IMR-90 (cell line): ENCODE measurements at regions not wholly inside any gene's neighbourhood (a gene's known extent, or its start where the extent isn't known, plus 50 kb on each side); places are given as distances from the start of the nearest gene placed in this dataset.

ENCODE experiments used
- ATAC-seq: fragments of 200-7000 bp; cut with Tn5 transposase; 2 replicates; pipeline ENCODE4 v1.9.1; 2020; ENCODE audit warnings: low read depth, mild to moderate bottlenecking, moderate library complexity
- BruUV-seq: library from RNA; stranded (reverse); fragments of 400-500 nt; replicated peaks from 2 replicates; lab custom pipeline; 2021; lab: Mats Ljungman, UMichigan
- CTCF ChIA-PET: fragments of 300-600 bp; formaldehyde crosslinking; extraction: SDS; loops from one replicate; lab custom pipeline; 2021; ENCODE audit warnings: antibody characterized with exemption; lab: Yijun Ruan, JAX
- POLR2A ChIA-PET: fragments of 300-600 bp; sonication (Branson Sonifier 250); formaldehyde crosslinking; loops from one replicate; lab custom pipeline; 2022; ENCODE audit warnings: antibody characterized with exemption; ENCODE audit not compliant: unreplicated experiment; lab: Charles Lee
- DNase-seq: peaks from one replicate; pipeline ENCODE4 v3.0.0; 2013
- H2AFZ ChIP-seq: replicated peaks from 2 replicates; pipeline ENCODE3; 2013; ENCODE audit warnings: low read length, mild to moderate bottlenecking; ENCODE audit not compliant: poor library complexity
- H2AK5ac ChIP-seq: 2 replicates; pipeline ENCODE4 v1.6.1; 2013; ENCODE audit warnings: low read depth, low read length, inconsistent platforms
- H2AK9ac ChIP-seq: replicated peaks from 2 replicates; pipeline ENCODE3; 2013; ENCODE audit warnings: mild to moderate bottlenecking, low read depth, low read length, moderate library complexity; ENCODE audit not compliant: poor library complexity
- H2BK120ac ChIP-seq: 2 replicates; pipeline ENCODE4 v1.6.1; 2013; ENCODE audit warnings: low read depth, low read length, inconsistent platforms
- H2BK15ac ChIP-seq: 3 replicates; pipeline ENCODE4 v1.6.1; 2013; ENCODE audit warnings: low read depth, low read length, inconsistent platforms
- H2BK20ac ChIP-seq: 2 replicates; pipeline ENCODE4 v1.6.1; 2013; ENCODE audit warnings: low read depth, mild to moderate bottlenecking, inconsistent platforms, low read length, moderate library complexity
- H2BK5ac ChIP-seq: 2 replicates; pipeline ENCODE4 v1.6.1; 2013; ENCODE audit warnings: mild to moderate bottlenecking, low read depth, low read length, inconsistent platforms; ENCODE audit not compliant: poor library complexity, severe bottlenecking
- H3K14ac ChIP-seq: replicated peaks from 2 replicates; pipeline ENCODE4 v1.6.1; 2013; ENCODE audit warnings: low read depth, low read length, inconsistent platforms
- H3K18ac ChIP-seq: 2 replicates; pipeline ENCODE4 v1.6.1; 2013; ENCODE audit warnings: low read depth, low read length, control low read depth
- H3K23ac ChIP-seq: 2 replicates; pipeline ENCODE4 v1.6.1; 2013; ENCODE audit warnings: low read depth, low read length, inconsistent platforms
- H3K27ac ChIP-seq: 2 replicates; pipeline ENCODE4 v1.5.1; 2013; ENCODE audit warnings: mild to moderate bottlenecking, control low read depth, low read length; ENCODE audit not compliant: insufficient read depth
- H3K27me3 ChIP-seq: 2 replicates; pipeline ENCODE4 v1.6.1; 2013; ENCODE audit warnings: low read length; ENCODE audit not compliant: control insufficient read depth, insufficient read depth
- H3K36me3 ChIP-seq: 2 replicates; pipeline ENCODE4 v1.6.1; 2013; ENCODE audit warnings: low read length, mixed read lengths; ENCODE audit not compliant: control insufficient read depth, insufficient read depth
- H3K4ac ChIP-seq: 2 replicates; pipeline ENCODE4 v1.6.1; 2013; ENCODE audit warnings: low read depth, low read length, inconsistent platforms
- H3K4me1 ChIP-seq: 2 replicates; pipeline ENCODE4 v1.6.1; 2013; ENCODE audit warnings: low read length, mixed read lengths; ENCODE audit not compliant: control insufficient read depth, insufficient read depth
- H3K4me2 ChIP-seq: 2 replicates; pipeline ENCODE4 v1.6.1; 2013; ENCODE audit warnings: low read depth, mild to moderate bottlenecking, control low read depth, low read length, moderate library complexity
- H3K4me3 ChIP-seq: 2 replicates; pipeline ENCODE4 v1.5.1; 2013; ENCODE audit warnings: low read depth, mild to moderate bottlenecking, control low read depth, low read length, moderate library complexity; ENCODE audit not compliant: insufficient read depth
- H3K56ac ChIP-seq: 2 replicates; pipeline ENCODE4 v1.6.1; 2013; ENCODE audit warnings: low read length, inconsistent platforms; ENCODE audit not compliant: insufficient read depth; ENCODE audit errors: extremely low read depth
- H3K79me1 ChIP-seq, 2 experiments: 2 replicates each; pipeline ENCODE4 v1.6.1; 2013; ENCODE audit warnings: low read length in 2 of 2, inconsistent platforms in 1 of 2, low read depth in 1 of 2
- H3K9ac ChIP-seq: 2 replicates; pipeline ENCODE4 v1.6.1; 2013; ENCODE audit warnings: low read depth, low read length, control low read depth
- H3K9me1 ChIP-seq: 2 replicates; pipeline ENCODE4 v1.6.1; 2013; ENCODE audit warnings: low read length, inconsistent platforms; ENCODE audit not compliant: insufficient read depth
- H3K9me3 ChIP-seq: 2 replicates; pipeline ENCODE4 v1.6.1; 2013; ENCODE audit warnings: low read length; ENCODE audit not compliant: control insufficient read depth, insufficient read depth
- H4K20me1 ChIP-seq: 2 replicates; pipeline ENCODE4 v1.6.1; 2013; ENCODE audit warnings: low read length, inconsistent platforms; ENCODE audit not compliant: insufficient read depth
- H4K5ac ChIP-seq: 2 replicates; pipeline ENCODE4 v1.6.1; 2013; ENCODE audit warnings: mild to moderate bottlenecking, low read depth, low read length, control low read depth
- H4K8ac ChIP-seq, 2 experiments: 2 replicates each; pipeline ENCODE4 v1.6.1; 2013; ENCODE audit warnings: low read depth in 2 of 2, low read length in 2 of 2, control low read depth in 1 of 2, inconsistent platforms in 1 of 2
- H4K91ac ChIP-seq: 2 replicates; pipeline ENCODE4 v1.6.1; 2013; ENCODE audit warnings: low read depth, low read length, inconsistent platforms; ENCODE audit not compliant: insufficient read depth
- CEBPB ChIP-seq: IDR thresholded peaks from 2 replicates; pipeline ENCODE4 v1.6.1; 2012; ENCODE audit warnings: low read depth, low read length, improper control_type of control experiment
- ELK1 ChIP-seq: fragments of 150-350 bp; IDR thresholded peaks from 2 replicates; pipeline ENCODE4 v1.6.1; 2016; ENCODE audit warnings: low read depth, mild to moderate bottlenecking, low read length, moderate library complexity, borderline replicate concordance
- MAFK ChIP-seq: IDR thresholded peaks from 2 replicates; pipeline ENCODE4 v1.6.1; 2012; ENCODE audit warnings: low read depth, low read length, improper control_type of control experiment
- MAZ ChIP-seq: IDR thresholded peaks from 2 replicates; pipeline ENCODE4 v1.6.1; 2012; ENCODE audit warnings: low read depth, mild to moderate bottlenecking, low read length, improper control_type of control experiment, moderate library complexity, borderline replicate concordance
- MXI1 ChIP-seq: IDR thresholded peaks from 2 replicates; pipeline ENCODE4 v1.6.1; 2012; ENCODE audit warnings: low read depth, mild to moderate bottlenecking, low read length, moderate library complexity, borderline replicate concordance
- NFE2L2 ChIP-seq: fragments of 150-350 bp; IDR thresholded peaks from 2 replicates; pipeline ENCODE4 v1.6.1; 2016; ENCODE audit warnings: low read depth, mild to moderate bottlenecking, low read length
- RAD21 ChIP-seq: IDR thresholded peaks from 2 replicates; pipeline ENCODE4 v1.6.1; 2012; ENCODE audit warnings: low read length, improper control_type of control experiment
- RCOR1 ChIP-seq: IDR thresholded peaks from 2 replicates; pipeline ENCODE4 v1.6.1; 2012; ENCODE audit warnings: mild to moderate bottlenecking, low read length, improper control_type of control experiment; ENCODE audit not compliant: insufficient replicate concordance
- RFX5 ChIP-seq: IDR thresholded peaks from 2 replicates; pipeline ENCODE4 v1.8.0; 2012; ENCODE audit warnings: low read depth, mild to moderate bottlenecking, low read length, moderate library complexity
- USF2 ChIP-seq: fragments of 150-350 bp; IDR thresholded peaks from 2 replicates; pipeline ENCODE4 v1.6.1; 2017; ENCODE audit warnings: mild to moderate bottlenecking, antibody characterized with exemption, low read length, low read depth
- WGBS, 2 experiments: methylation state at CpG; one replicate each; pipeline versions ENCODE4 v1.1.5 to v1.1.7; 2013; ENCODE audit warnings: missing lambda C conversion rate in 2 of 2; ENCODE audit not compliant: insufficient read length in 1 of 2; ENCODE audit errors: extremely low coverage in 2 of 2; 5-methylcytosine and 5-hydroxymethylcytosine counted together
- dilution Hi-C: fragments of 300-500 bp; cut with HindIII; formaldehyde crosslinking; loops from one replicate; pipeline ENCODE4 v1.14.3; 2018; ENCODE audit warnings: low sequenced_read_pairs; ENCODE audit not compliant: unreplicated experiment
- in situ Hi-C: fragments of 300-500 bp; cut with MboI; formaldehyde crosslinking; loops from 3 replicates; pipeline ENCODE4 v1.14.3; 2019; ENCODE audit warnings: low sequenced_read_pairs, inconsistent platforms, mixed read lengths
- intact Hi-C: fragments of 100-400 bp; cut with micrococcal nuclease; formaldehyde crosslinking; loops from 2 replicates; pipeline ENCODE4 v1.10.0; 2022

DNA sequence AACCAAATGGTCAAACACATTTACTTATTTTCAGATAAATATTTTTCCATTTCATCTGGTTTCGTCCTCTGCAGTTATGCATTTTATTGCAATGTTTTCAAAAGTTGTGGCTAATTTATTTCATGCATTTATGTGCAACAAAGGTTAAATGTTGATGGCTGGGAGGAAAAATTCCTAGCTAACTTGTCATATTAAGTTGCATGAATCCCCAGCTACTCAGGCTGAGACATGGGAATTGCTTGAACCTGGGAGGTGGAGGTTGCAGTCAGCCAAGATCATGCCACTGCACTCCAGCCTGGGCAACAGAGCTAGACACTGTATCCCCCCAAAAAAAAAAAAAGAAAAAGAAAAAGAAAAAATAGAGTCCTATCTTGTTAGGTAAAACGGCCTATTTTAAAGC lies 1862.4 kb upstream of the RAG2 start:
- no peaks in the 10 kb centered on the region for H4K20me1 ChIP-seq
- TF ChIP-seq RCOR1 (no peak), RAD21 (no peak), MAFK (no peak), MXI1 (no peak), ELK1 (no peak), CEBPB (no peak), USF2 (no peak), NFE2L2 (no peak), RFX5 (no peak), MAZ (no peak)
- no CpG with 5 or more reads among the region's 2 CpGs for WGBS, 2 experiments
- H4K8ac ChIP-seq, result no peak overlapping the region
- ATAC-seq, result no peak
- dilution Hi-C loops (no loop called here), intact Hi-C loops (no loop called here), in situ Hi-C loops (no loop called here)
- no peaks in the 10 kb centered on the region for H3K4me1 ChIP-seq
- no peak overlapping the region for H3K18ac ChIP-seq
- no peak overlapping the region for H2BK20ac ChIP-seq
- H3K4ac ChIP-seq, result no peak overlapping the region
- H2AK9ac ChIP-seq, result no peak overlapping the region
- no peak overlapping the region for H3K14ac ChIP-seq
- no peak overlapping the region for H3K4me3 ChIP-seq
- DNase-seq, result peak; percentile 3
- POLR2A ChIA-PET, result no interaction called here
- no peak overlapping the region for H2AK5ac ChIP-seq
- H2AFZ ChIP-seq, result no peak overlapping the region
- CTCF ChIA-PET, result no interaction called here
- H3K4me2 ChIP-seq, result no peak overlapping the region
- H3K56ac ChIP-seq, result no peak overlapping the region
- no TSS peak for BruUV-seq
- no peak overlapping the region for H3K27ac ChIP-seq
- H4K5ac ChIP-seq, result no peak overlapping the region
- H3K9me1 ChIP-seq, result no peaks in the 10 kb centered on the region
- H4K91ac ChIP-seq, result no peak overlapping the region
- H3K9ac ChIP-seq, result no peak overlapping the region
- H3K36me3 ChIP-seq, result no peaks in the 10 kb centered on the region
- H2BK5ac ChIP-seq, result no peak overlapping the region
- no peaks in the 10 kb centered on the region for H3K79me1 ChIP-seq
- no peak overlapping the region for H2BK15ac ChIP-seq
- H3K23ac ChIP-seq, result no peak overlapping the region
- no peak overlapping the region for H2BK120ac ChIP-seq
- no peaks in the 10 kb centered on the region for H3K27me3 ChIP-seq
- peaks cover 4% of the 10 kb centered on the region for H3K9me3 ChIP-seq
